AG10803 (cell line): ENCODE measurements at regions not wholly inside any gene's neighbourhood (a gene's known extent, or its start where the extent isn't known, plus 50 kb on each side); places are given as distances from the start of the nearest gene placed in this dataset.

Experiments
- DNase-seq: peaks from one replicate; pipeline ENCODE4 v3.0.0; 2010; ENCODE audit warnings: low read depth
- H3K4me3 ChIP-seq: 2 replicates; pipeline ENCODE4 v1.5.1; 2011; ENCODE audit warnings: mild to moderate bottlenecking, low read length, control low read depth
- CTCF ChIP-seq: conservative IDR thresholded peaks from 2 replicates; pipeline ENCODE4 v1.5.1; 2011; ENCODE audit warnings: mild to moderate bottlenecking, low read length, control low read depth, inconsistent platforms

- H3K4me3 ChIP-seq, result no peak overlapping the region
Measured at GRCh38 chr7:109154748-109155147, 585.1 kb downstream of the DNAJB9 start.

GRCh38 chr7:109158246-109158645 is 588.6 kb downstream of the DNAJB9 start:
- no peak for DNase-seq
- H3K4me3 ChIP-seq, result no peak overlapping the region
- no peak for TF ChIP-seq CTCF

More at GRCh38 chr7:109154748-109155147, 585.1 kb downstream of the DNAJB9 start:
- no peak for TF ChIP-seq CTCF
- no peak for DNase-seq

- DNase-seq, result no peak
- no peak for TF ChIP-seq CTCF
- no peak overlapping the region for H3K4me3 ChIP-seq
Measured at GRCh38 chr7:109176661-109177060, 607.0 kb downstream of the DNAJB9 start.

DNA sequence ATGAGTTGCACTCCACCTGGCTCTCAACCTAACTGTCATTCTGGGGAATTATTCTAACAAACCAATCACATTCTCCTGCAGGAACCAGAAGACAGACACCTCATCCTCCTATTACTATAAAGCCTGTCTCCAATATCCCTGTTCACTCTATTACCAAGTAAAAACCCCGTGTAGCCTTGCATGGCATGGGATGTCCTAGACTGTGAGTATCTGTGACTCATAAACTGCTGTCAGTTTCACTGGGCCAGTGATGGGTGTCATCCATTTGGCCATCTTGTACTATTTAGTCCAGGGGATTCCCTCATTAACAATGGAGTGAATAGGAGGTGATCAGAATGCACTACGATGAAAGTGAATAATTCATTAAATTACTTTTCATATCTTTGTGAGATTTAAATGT is 608.7 kb downstream of the DNAJB9 start:
- TF ChIP-seq CTCF, result no peak
- no peak for DNase-seq

DNA sequence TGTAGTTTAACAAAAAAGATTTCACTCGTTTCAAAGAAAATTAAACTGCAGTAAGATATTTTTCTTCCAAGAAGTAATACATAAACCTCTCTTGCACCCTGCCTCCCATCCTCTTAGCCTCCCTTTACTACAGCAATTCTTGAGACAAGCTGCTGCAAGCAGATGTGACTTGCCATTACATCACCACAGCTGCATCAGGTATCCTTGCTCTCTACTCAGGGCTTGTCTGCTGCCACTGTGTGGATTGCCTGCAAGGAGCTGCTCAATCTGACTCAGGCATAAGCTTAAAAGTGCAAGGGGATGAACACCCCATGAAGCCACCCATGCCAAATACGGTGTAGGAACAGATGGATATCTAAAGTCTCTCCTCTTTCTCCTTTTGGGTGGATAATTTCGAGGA is 609.9 kb downstream of the DNAJB9 start:
- DNase-seq, result no peak
- no peak overlapping the region for H3K4me3 ChIP-seq
- TF ChIP-seq CTCF, result no peak

More for the DNA sequence above, 608.7 kb downstream of the DNAJB9 start:
- H3K4me3 ChIP-seq, result no peak overlapping the region

GRCh38 chr7:109190766-109191398 is 621.2 kb downstream of the DNAJB9 start:
- H3K4me3 ChIP-seq, result no peak overlapping the region
- DNase-seq, result no peak
- TF ChIP-seq CTCF, result no peak

- DNase-seq, result no peak
- H3K4me3 ChIP-seq, result no peak overlapping the region
- TF ChIP-seq CTCF, result no peak
Measured at GRCh38 chr7:109206196-109206595, 636.5 kb downstream of the DNAJB9 start.
